K562 (cell line): ENCODE measurements at regions not wholly inside any gene's neighbourhood (a gene's known extent, or its start where the extent isn't known, plus 50 kb on each side); places are given as distances from the start of the nearest gene placed in this dataset.

Experiments
- CTCF ChIP-seq, 3 experiments: IDR thresholded peaks in 2 of 3; conservative IDR thresholded peaks in 1 of 3; 2 replicates each; pipeline ENCODE4 v1.5.1; 2011 to 2012; ENCODE audit warnings: low read length in 3 of 3, mild to moderate bottlenecking in 3 of 3, control low read depth in 2 of 3, improper control_type of control experiment in 1 of 3, inconsistent platforms in 1 of 3, low read depth in 1 of 3, mixed read lengths in 1 of 3, moderate library complexity in 1 of 3; ENCODE audit not compliant: insufficient read depth in 2 of 3
- DDX20 ChIP-seq: fragments of 450-650 bp; IDR thresholded peaks from 2 replicates; pipeline ENCODE4 v1.6.1; 2016; ENCODE audit warnings: missing genetic modification characterization, low read depth, mild to moderate bottlenecking, missing compliant biosample characterization, moderate library complexity
- FOS ChIP-seq: IDR thresholded peaks from 3 replicates; pipeline ENCODE4 v1.6.1; 2011; ENCODE audit not compliant: insufficient read length; ENCODE audit errors: extremely low read depth
- NFRKB ChIP-seq: fragments of 450-650 bp; IDR thresholded peaks from 2 replicates; pipeline ENCODE4 v1.6.1; 2016; ENCODE audit warnings: low read depth
- POLR2A ChIP-seq: fragments of 450-650 bp; conservative IDR thresholded peaks from 2 replicates; pipeline ENCODE4 v1.6.1; 2016
- RBFOX2 ChIP-seq: fragments of 200-400 bp; formaldehyde crosslinking; IDR thresholded peaks from 2 replicates; pipeline ENCODE4 v1.6.1; 2017; ENCODE audit warnings: low read depth, mild to moderate bottlenecking, low read length, moderate library complexity
- TARDBP ChIP-seq: fragments of 450-650 bp; IDR thresholded peaks from 2 replicates; pipeline ENCODE4 v1.6.1; 2016
- TCF7L2 ChIP-seq: fragments of 150-350 bp; IDR thresholded peaks from 2 replicates; pipeline ENCODE4 v1.6.1; 2016; ENCODE audit warnings: low read depth, mild to moderate bottlenecking, low read length, moderate library complexity
- ZNF347 ChIP-seq: fragments of 450-650 bp; formaldehyde crosslinking; IDR thresholded peaks from 2 replicates; pipeline ENCODE4 v1.4.0; 2020; ENCODE audit warnings: low read depth, mild to moderate bottlenecking, moderate library complexity

- TF ChIP-seq ZNF347 (CRISPR knock-in tag) = no peak
- no peak for TF ChIP-seq TARDBP
- TF ChIP-seq NFRKB = no peak
- no peak for TF ChIP-seq RBFOX2
- TF ChIP-seq DDX20 (tag) = no peak
- TF ChIP-seq FOS = no peak
- no peak for TF ChIP-seq CTCF (IDR thresholded peaks at IDR 0.05 in 2 of 3, conservative IDR thresholded peaks at IDR 0.05 in 1 of 3; ENCODE audit: insufficient read depth in 2 of 3, low read depth in 1 of 3, low read length in 3 of 3)
- no peak for TF ChIP-seq POLR2A
- no peak for TF ChIP-seq TCF7L2
Observed at GRCh38 chr12:30508205-30508967, 187.3 kb downstream of the IPO8 start.
